ENCODE measurements at regions not wholly inside any gene's neighbourhood (a gene's known extent, or its start where the extent isn't known, plus 50 kb on each side); places are given as distances from the start of the nearest gene placed in this dataset.

DNA sequence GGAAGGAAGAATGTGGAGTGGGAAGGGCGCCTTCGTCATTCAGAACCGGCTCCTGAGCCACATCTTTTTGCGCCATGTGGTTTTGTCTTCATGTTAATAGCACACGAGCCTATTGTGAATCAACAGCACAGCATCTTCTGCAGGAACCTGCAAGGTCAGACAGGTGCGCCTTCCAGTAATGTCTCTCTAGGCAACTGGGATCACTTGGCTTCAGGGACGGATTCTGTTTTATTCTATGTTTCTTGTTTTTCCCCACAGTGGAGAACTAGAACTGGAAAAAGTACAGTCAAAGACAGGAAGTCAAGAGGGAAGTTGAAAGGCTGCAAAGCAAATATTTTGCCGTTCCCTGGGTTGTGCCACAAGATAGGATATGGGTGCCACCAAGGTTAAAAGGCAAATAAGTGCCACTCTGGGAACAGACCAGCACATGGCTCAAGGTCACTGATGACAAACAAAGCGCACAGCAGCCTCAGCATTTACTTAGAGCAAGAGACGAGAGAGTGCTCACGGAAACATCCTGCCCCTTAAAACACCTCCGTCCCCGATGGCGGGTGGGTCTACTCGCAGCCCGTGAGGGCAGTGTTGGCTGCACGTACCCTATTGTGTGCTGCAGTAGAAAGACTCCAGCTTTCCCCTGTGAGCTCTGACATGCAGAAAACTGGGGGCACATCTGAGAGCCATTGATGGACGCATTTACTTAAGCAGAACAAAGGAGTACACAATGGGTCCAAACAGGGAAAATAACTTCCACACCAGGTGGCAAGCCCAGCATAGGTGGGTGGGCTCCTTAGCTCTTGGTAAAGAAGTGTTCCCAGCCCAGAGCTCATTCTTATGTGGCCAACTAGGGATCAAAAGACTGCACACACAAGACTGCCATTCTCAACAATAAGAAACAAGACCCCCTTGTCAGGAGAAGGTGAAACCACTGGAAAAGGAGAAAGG is 107.2 kb upstream of the PARD3B start:
- DNase-seq, result no peak

DNA sequence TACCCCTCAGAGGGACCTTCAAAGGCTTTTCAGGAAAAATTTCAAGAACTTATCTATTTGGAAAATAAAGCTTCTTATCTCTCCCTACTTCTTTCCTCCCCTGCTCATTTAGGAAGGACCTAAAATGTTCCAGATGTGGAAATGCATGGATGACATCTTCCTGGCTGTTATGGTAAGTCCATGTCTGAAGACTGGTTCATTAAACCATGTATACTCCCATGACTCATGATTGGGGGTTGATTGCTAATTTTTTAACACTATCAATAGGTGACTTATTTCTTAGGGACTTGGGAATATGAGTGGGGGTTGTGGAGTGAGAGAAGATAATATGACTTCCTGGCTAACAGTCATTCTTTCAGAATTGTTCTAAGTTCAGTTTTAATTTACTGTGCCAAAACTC is 104.0 kb upstream of the PARD3B start:
- no peak for DNase-seq

DNA sequence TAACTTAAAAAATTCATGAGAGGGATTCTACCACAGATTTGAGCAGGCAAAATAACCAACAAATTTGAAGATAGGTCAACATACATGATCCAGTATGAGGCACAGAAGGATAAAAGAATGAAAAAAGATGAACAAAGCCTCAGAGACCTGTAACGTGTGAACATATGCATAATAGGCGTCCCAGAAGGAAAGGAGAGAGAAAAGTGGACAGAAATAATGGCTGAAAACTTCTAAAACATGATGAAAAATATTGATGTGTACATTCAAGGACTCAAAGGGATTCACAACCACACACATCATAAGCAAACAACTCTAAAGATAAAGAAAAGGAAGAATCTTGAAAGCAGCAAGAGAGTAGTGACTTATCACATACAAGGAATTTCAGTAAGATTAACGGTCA is 100.1 kb upstream of the PARD3B start:
- no peak for DNase-seq

GRCh38 chr2:204447722-204448121 is 97.6 kb upstream of the PARD3B start:
- DNase-seq, result no peak

- no peak for DNase-seq
Observed at GRCh38 chr2:204449977-204450376, 95.3 kb upstream of the PARD3B start.

DNA sequence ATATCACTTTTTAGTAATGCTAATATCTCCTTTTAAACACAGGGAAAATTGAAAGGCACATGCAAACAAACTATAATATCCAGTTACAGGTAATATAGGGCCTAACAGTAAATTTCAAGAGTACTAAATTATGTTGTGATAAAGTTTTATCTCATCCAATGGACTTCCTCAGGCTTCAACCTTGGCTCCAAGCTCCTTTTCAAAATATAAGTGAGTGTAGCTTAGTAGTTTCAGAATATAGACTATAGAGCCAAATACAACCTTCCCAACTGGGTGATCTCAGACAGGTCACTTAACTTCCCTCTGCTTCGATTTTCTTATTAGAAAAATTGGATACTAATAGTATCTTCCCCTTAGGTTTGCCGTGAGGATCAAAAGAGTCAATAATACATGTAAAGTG is 93.5 kb upstream of the PARD3B start:
- DNase-seq, result peak in 1 of 3 experiments; percentile 50

- DNase-seq, result peak; percentile 70 to 96 (median 75)
Observed at GRCh38 chr2:204452464-204453023, 92.7 kb upstream of the PARD3B start.

DNA sequence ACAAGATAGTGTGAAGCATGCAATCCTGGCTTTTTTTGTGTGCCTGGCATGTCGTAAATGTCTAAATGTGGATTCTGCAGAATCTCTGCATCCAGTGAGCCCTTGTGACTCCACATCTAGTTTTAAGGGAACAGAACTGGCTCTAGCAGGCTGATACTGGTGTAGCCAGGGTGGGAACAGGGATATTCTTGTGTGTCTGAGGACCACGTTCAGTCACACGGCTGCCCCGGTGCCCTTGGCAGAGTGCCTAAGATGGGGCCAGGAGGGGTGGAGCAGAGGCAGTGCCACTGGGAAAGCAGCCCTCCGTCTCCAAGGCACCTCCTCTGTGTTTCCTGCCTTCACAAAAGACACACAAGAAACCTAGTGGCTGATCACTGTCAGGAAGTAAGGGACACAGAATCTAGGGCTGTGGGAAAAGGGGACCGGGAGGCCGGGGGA is 91.5 kb upstream of the PARD3B start:
- peak in 1 of 3 experiments; percentile 40 for DNase-seq

DNA sequence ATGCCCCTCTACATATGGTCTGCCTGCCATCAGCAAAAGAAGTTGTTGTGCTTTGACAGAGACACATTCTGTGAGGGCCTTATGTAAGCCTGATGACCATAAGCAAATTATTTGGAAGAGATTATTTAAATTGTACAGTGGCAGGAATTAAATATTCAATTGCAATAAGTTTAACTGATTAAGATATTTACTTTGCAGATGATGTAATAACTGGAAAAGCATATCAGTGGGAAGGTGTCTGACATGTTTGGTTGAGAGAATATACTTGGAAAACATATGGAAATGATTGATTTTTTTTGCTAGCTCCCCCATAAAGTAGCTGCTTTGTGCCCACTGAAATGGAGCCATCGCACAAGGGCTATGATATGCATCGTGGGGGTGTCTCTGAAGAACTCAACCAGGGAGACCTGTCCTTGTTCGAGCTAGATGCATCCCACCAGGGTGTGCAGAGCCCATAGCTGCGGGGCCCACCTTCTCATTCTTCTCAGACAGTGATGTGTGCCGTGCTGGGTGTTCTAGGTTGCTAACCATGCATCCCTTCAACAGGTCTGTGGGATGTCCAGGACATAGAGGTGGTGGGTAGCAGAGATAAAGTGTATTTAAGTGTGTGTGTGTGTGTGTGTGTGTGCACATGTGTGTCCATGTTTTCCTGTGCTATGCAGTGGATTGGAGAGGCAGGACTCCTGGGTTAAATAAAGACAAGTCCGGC is 90.4 kb upstream of the PARD3B start:
- no peak for DNase-seq

DNA sequence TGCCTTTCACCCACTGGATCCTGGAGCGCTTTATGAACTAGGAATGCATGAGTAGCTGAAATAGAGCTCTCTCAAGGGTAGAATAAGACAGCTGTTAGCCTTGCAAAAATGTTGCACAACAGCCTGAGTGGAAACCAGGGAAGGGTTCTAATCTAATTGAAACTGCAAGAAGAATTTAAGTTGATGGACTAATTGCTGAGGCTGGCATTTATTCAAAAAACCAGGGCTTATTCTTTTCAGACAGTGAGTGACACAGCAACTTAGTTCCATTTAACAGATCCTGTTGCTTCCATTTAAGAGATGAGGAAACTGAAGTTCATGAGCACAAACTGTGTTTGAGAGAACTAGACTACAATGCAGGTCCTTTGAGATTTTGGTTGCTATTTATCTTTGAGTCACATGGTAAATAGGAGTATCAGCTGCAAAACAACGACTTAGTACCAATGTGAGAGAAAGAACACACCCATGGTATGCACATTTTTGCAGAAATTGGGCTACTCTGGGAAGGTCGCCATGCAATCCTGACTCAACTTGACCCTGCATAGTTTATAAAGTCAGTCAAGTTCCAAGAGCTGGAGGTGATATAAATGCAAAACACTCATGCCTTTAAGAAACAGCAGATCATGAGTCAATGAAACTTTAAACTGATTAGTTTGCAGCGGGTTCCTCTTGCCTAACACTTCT is 76.4 kb upstream of the PARD3B start:
- DNase-seq, result no peak

- DNase-seq, result no peak
Observed at GRCh38 chr2:204470178-204470620, 75.1 kb upstream of the PARD3B start.

DNA sequence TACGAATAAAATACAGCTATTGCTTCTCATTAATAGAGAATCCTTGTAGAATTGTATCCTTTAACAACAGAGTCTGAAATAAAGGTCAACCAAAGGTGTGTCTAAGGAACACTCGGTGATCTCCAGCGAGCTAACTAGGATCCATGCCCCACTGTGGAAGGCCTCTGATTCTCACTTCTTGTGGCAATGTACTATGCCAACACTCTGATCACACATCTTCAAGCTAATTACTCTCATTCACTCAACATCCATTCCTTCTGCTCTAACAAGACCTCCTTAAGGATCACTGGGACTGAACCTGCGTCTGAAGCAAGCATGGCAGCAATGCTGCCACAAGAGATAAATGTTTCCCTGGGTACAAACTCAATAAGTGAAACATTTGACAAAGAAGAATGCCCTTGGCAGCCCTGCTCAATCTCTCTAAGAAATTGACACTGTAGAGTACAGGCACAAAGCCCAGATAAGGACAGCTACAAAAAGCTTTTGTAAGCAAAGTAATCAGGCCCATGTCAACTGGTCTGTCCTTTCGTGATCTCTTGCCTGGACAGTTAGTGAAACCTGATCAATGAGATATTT is 74.6 kb upstream of the PARD3B start:
- DNase-seq, result no peak

GRCh38 chr2:204472375-204472774 is 72.9 kb upstream of the PARD3B start:
- DNase-seq, result no peak

DNA sequence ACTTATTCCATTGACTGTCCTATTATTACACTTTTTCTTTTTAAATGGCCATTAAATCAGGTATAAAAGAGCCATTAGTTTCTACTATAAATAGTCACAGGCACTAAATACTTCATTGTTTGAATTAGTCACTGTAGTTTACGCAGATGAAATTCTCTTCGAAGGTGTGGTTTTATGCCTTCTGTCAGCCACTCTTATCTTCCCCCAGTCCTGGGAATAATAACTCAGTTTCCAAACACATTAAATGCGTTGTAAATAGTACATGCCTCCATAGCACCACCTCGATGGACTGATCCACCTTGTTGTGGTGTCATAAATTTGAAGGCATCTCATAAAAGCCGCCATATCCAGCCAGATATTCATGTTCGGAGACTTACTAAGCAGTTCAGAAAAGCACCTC is 72.1 kb upstream of the PARD3B start:
- DNase-seq, result no peak

- DNase-seq, result no peak
Observed at GRCh38 chr2:204475399-204475798, 69.9 kb upstream of the PARD3B start.

- DNase-seq, result no peak
Observed at GRCh38 chr2:204477358-204477950, 67.8 kb upstream of the PARD3B start.

DNA sequence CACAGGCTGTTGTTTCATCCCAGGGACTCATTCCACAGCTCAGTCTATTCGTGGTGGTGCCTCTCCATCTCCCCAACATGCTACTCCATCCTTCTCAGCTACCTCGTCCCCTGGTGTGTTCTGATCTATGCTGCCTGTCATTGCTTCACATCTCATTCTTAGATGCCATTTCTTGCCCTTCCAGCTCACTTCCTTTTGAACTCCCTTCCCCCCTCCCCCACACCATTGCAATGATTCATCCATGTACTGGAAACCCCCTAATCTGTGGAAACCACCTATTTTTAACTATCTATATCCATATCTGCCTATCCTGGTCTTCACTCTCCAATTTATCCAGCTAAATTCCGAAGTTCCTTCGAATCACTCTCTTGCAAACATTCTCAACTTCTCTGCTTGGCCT is 65.7 kb upstream of the PARD3B start:
- DNase-seq, result no peak

DNA sequence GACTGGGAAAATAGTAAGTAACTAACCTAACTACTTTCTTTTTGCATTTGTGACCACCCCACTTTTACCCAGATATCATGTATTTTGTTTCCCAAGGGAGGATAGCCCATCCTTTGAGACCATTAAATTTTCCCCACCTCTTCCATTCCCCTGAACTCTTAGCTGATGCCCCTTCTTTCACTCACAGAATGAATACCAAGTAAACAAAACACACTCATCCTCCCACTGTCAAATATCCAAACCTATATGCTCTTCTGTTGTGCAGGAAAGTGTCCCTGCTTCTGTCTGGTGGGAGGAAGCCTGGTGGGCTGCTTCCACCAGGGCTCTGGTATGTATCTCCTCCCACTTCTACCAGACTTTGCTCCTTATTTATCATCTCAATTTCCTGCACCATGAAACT is 64.6 kb upstream of the PARD3B start:
- DNase-seq, result no peak

DNA sequence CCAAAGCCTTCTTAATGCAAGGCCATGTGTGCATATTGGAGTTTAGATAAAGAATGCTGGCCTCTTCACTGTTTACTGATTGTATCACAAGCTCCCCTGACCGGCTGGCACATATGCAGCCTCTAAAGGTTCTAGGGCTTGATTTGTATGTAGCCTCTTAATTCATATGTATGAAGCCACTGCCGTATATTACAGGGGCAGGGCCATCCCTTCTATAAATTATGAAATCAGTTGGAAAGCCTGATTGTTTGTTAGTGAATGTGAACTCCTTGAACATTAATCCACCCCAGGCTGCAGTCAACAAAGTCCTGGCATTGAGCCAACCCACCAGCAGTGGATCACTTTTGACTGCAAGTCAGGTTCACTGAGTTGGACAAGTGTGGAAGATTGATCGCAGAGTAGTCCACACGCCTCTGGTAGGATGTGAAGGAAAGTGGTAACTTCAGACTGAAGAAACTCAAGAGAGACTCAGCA is 61.6 kb upstream of the PARD3B start:
- DNase-seq, result peak; percentile 0 to 90 (median 73)

- DNase-seq, result no peak
Observed at GRCh38 chr2:204486321-204486720, 59.0 kb upstream of the PARD3B start.

- DNase-seq, result no peak
Observed at GRCh38 chr2:204486805-204487204, 58.5 kb upstream of the PARD3B start.

Measured in NCI-H1417 (cell line).